ENCODE measurements at regions not wholly inside any gene's neighbourhood (a gene's known extent, or its start where the extent isn't known, plus 50 kb on each side); places are given as distances from the start of the nearest gene placed in this dataset.

- Histone ChIP-seq H3K14ac (ENCODE audit: low read length) (no peak overlapping the region), H2AFZ (ENCODE audit: insufficient read depth, low read length, poor library complexity) (no peak overlapping the region), H3K79me1 (ENCODE audit: low read length) (peaks cover 8% of the 10 kb centered on the region), H4K91ac (ENCODE audit: low read depth, low read length) (no peak overlapping the region), H3K27me3 (ENCODE audit: insufficient read depth, low read length) (no peaks in the 10 kb centered on the region), H4K8ac (ENCODE audit: low read depth, low read length) (no peak overlapping the region), H3K23ac (ENCODE audit: low read length) (no peak overlapping the region), H3K79me2 (ENCODE audit: control insufficient read depth, insufficient read depth, low read length, poor library complexity) (no peaks in the 10 kb centered on the region), H3K4me1 (ENCODE audit: control insufficient read depth in 1 of 2, insufficient read depth in 2 of 2, low read length in 2 of 2) (peaks cover 6 to 9% of the 10 kb centered on the region in 2 experiments), H3K27ac (ENCODE audit: low read depth, low read length) (no peak overlapping the region), H3K4me3 (ENCODE audit: low read depth, low read length) (no peak overlapping the region), H2BK12ac (ENCODE audit: low read length) (no peak overlapping the region), H3K9ac (ENCODE audit: low read length) (no peak overlapping the region), H3K4ac (ENCODE audit: low read depth, low read length) (no peak overlapping the region), H3K18ac (ENCODE audit: low read length) (no peak overlapping the region), H2BK120ac (ENCODE audit: insufficient read depth, low read length, poor library complexity) (no peak overlapping the region), H2BK5ac (ENCODE audit: low read depth, low read length, poor library complexity) (no peak overlapping the region), H2AK5ac (ENCODE audit: low read length) (no peak overlapping the region), H3K36me3 (ENCODE audit: control insufficient read depth in 1 of 2, insufficient read depth in 2 of 2, low read length in 2 of 2) (peaks cover 0 to 3% of the 10 kb centered on the region in 2 experiments), H3K9me3 (ENCODE audit: insufficient read depth, low read depth, low read length) (no peaks in the 10 kb centered on the region), H4K12ac (ENCODE audit: low read depth, low read length) (no peak overlapping the region), H3K4me2 (ENCODE audit: low read length) (no peak overlapping the region)
- WGBS (ENCODE audit: extremely low coverage, insufficient coverage, insufficient read length): no CpG with 5 or more reads among the region's 2 CpGs
- no peak for DNase-seq
These were observed 476.3 kb downstream of the PCNX1 start for GRCh38 chr14:71383510-71383909.

DNA sequence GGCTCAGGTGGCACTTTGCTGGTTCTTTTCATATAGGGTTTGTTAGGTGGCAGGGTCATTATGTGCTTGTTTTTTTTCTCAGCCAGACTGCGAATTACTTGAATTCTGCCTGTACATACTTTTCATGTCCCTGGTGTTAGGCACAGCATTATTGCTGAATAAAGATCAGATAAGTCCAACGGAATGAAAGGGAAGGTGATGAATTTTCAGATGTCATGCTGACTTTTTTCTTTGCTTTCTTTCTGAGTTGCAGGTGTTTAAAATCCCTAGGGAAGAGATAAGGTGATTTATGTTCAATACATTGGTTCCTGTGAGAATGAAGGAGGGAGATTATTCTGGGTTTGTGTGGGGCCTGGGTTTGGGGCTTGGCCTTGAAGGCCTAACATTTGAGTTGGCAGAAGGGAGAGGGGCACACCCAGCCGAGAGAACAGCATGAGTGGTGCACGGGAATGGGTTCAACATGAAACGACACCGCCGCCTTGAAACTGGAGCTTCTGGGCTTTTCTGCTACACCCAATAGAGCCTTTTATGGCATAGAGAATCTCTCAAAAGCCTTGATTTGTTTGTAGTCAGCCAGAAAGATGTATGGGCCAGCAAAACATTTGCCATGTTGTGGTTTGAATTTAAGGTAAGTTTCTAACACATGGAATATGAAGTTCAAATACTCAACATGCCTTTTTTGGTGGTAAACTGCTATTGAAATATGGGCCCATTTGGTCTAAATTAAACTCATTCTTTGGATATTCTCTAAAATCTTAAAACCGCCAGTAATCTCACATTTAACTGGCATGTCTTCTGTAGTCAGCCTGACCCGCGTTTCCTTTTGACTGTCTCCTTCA is 477.0 kb downstream of the PCNX1 start:
- Histone ChIP-seq H2BK12ac (ENCODE audit: low read length) (peak overlapping the region; percentile 61), H3K4me1 (ENCODE audit: control insufficient read depth in 1 of 2, insufficient read depth in 2 of 2, low read length in 2 of 2) (peaks cover 6 to 11% of the 10 kb centered on the region in 2 experiments), H2AFZ (ENCODE audit: insufficient read depth, low read length, poor library complexity) (no peak overlapping the region), H3K36me3 (ENCODE audit: control insufficient read depth in 1 of 2, insufficient read depth in 2 of 2, low read length in 2 of 2) (peaks cover 0 to 2% of the 10 kb centered on the region in 2 experiments), H3K23ac (ENCODE audit: low read length) (no peak overlapping the region), H3K14ac (ENCODE audit: low read length) (no peak overlapping the region), H3K79me2 (ENCODE audit: control insufficient read depth, insufficient read depth, low read length, poor library complexity) (no peaks in the 10 kb centered on the region), H4K12ac (ENCODE audit: low read depth, low read length) (no peak overlapping the region), H3K4ac (ENCODE audit: low read depth, low read length) (peak overlapping the region; percentile 65), H3K18ac (ENCODE audit: low read length) (no peak overlapping the region), H2BK120ac (ENCODE audit: insufficient read depth, low read length, poor library complexity) (no peak overlapping the region), H3K4me3 (ENCODE audit: low read depth, low read length) (no peak overlapping the region), H2AK5ac (ENCODE audit: low read length) (no peak overlapping the region), H3K27ac (ENCODE audit: low read depth, low read length) (no peak overlapping the region), H3K9ac (ENCODE audit: low read length) (no peak overlapping the region), H3K9me3 (ENCODE audit: insufficient read depth, low read depth, low read length) (no peaks in the 10 kb centered on the region), H2BK5ac (ENCODE audit: low read depth, low read length, poor library complexity) (no peak overlapping the region), H3K4me2 (ENCODE audit: low read length) (no peak overlapping the region), H4K8ac (ENCODE audit: low read depth, low read length) (no peak overlapping the region), H3K79me1 (ENCODE audit: low read length) (peaks cover 6% of the 10 kb centered on the region), H4K91ac (ENCODE audit: low read depth, low read length) (no peak overlapping the region), H3K27me3 (ENCODE audit: insufficient read depth, low read length) (no peaks in the 10 kb centered on the region)
- DNase-seq: peak; percentile 31 to 83
- WGBS (ENCODE audit: extremely low coverage, insufficient coverage, insufficient read length): no CpG with 5 or more reads among the region's 10 CpGs

GRCh38 chr14:71387753-71388152 is 480.5 kb downstream of the PCNX1 start:
- Histone ChIP-seq H3K14ac (ENCODE audit: low read length) (no peak overlapping the region), H3K4me3 (ENCODE audit: low read depth, low read length) (no peak overlapping the region), H3K4me1 (ENCODE audit: control insufficient read depth in 1 of 2, insufficient read depth in 2 of 2, low read length in 2 of 2) (peaks cover 6 to 8% of the 10 kb centered on the region in 2 experiments), H3K36me3 (ENCODE audit: control insufficient read depth in 1 of 2, insufficient read depth in 2 of 2, low read length in 2 of 2) (no peaks in the 10 kb centered on the region), H3K4ac (ENCODE audit: low read depth, low read length) (no peak overlapping the region), H3K27ac (ENCODE audit: low read depth, low read length) (no peak overlapping the region), H2BK12ac (ENCODE audit: low read length) (no peak overlapping the region), H2BK5ac (ENCODE audit: low read depth, low read length, poor library complexity) (no peak overlapping the region), H4K12ac (ENCODE audit: low read depth, low read length) (no peak overlapping the region), H3K23ac (ENCODE audit: low read length) (no peak overlapping the region), H2BK120ac (ENCODE audit: insufficient read depth, low read length, poor library complexity) (no peak overlapping the region), H2AFZ (ENCODE audit: insufficient read depth, low read length, poor library complexity) (no peak overlapping the region), H3K9ac (ENCODE audit: low read length) (no peak overlapping the region), H3K9me3 (ENCODE audit: insufficient read depth, low read depth, low read length) (no peaks in the 10 kb centered on the region), H4K8ac (ENCODE audit: low read depth, low read length) (no peak overlapping the region), H3K18ac (ENCODE audit: low read length) (no peak overlapping the region), H3K79me2 (ENCODE audit: control insufficient read depth, insufficient read depth, low read length, poor library complexity) (no peaks in the 10 kb centered on the region), H3K4me2 (ENCODE audit: low read length) (no peak overlapping the region), H3K27me3 (ENCODE audit: insufficient read depth, low read length) (no peaks in the 10 kb centered on the region), H3K79me1 (ENCODE audit: low read length) (no peaks in the 10 kb centered on the region), H4K91ac (ENCODE audit: low read depth, low read length) (no peak overlapping the region), H2AK5ac (ENCODE audit: low read length) (no peak overlapping the region)
- WGBS (ENCODE audit: extremely low coverage, insufficient coverage, insufficient read length): no CpG with 5 or more reads among the region's 3 CpGs
- peak in 1 of 2 donors; percentile 3 for DNase-seq

DNA sequence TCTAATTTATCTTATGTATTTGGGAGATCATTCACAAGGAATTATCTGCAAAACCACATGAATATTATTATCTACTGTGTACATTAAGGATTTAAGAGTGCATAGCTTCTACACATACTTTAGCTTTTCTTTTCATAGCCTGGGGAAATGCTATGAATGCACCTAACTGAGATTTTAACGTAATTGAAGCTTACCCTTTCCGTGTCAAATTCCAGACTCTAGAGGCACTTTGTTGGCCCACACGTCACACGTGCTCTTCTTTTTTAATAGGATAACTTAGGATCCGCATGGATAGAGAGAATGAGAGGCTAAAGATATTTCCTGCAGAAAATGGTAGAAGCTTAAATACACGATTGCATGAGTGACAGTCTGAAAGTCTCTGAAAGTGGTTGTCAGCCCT is 481.1 kb downstream of the PCNX1 start:
- Histone ChIP-seq H3K36me3 (ENCODE audit: control insufficient read depth in 1 of 2, insufficient read depth in 2 of 2, low read length in 2 of 2) (no peaks in the 10 kb centered on the region), H3K18ac (ENCODE audit: low read length) (no peak overlapping the region), H3K79me1 (ENCODE audit: low read length) (no peaks in the 10 kb centered on the region), H3K23ac (ENCODE audit: low read length) (no peak overlapping the region), H3K4me2 (ENCODE audit: low read length) (no peak overlapping the region), H4K12ac (ENCODE audit: low read depth, low read length) (no peak overlapping the region), H2AFZ (ENCODE audit: insufficient read depth, low read length, poor library complexity) (no peak overlapping the region), H3K27me3 (ENCODE audit: insufficient read depth, low read length) (no peaks in the 10 kb centered on the region), H3K4me3 (ENCODE audit: low read depth, low read length) (no peak overlapping the region), H4K8ac (ENCODE audit: low read depth, low read length) (no peak overlapping the region), H3K9me3 (ENCODE audit: insufficient read depth, low read depth, low read length) (no peaks in the 10 kb centered on the region), H3K27ac (ENCODE audit: low read depth, low read length) (no peak overlapping the region), H2BK120ac (ENCODE audit: insufficient read depth, low read length, poor library complexity) (no peak overlapping the region), H2BK12ac (ENCODE audit: low read length) (no peak overlapping the region), H3K9ac (ENCODE audit: low read length) (no peak overlapping the region), H4K91ac (ENCODE audit: low read depth, low read length) (no peak overlapping the region), H3K4ac (ENCODE audit: low read depth, low read length) (no peak overlapping the region), H3K4me1 (ENCODE audit: control insufficient read depth in 1 of 2, insufficient read depth in 2 of 2, low read length in 2 of 2) (peaks cover 6 to 8% of the 10 kb centered on the region in 2 experiments), H2BK5ac (ENCODE audit: low read depth, low read length, poor library complexity) (no peak overlapping the region), H3K79me2 (ENCODE audit: control insufficient read depth, insufficient read depth, low read length, poor library complexity) (no peaks in the 10 kb centered on the region), H3K14ac (ENCODE audit: low read length) (no peak overlapping the region), H2AK5ac (ENCODE audit: low read length) (no peak overlapping the region)
- WGBS (ENCODE audit: extremely low coverage, insufficient coverage, insufficient read length): no CpG with 5 or more reads among the region's 6 CpGs
- DNase-seq: peak; percentile 59 to 91
